ENCODE measurements at regions not wholly inside any gene's neighbourhood (a gene's known extent, or its start where the extent isn't known, plus 50 kb on each side); places are given as distances from the start of the nearest gene placed in this dataset.

- H3K4me1 Mint-ChIP-seq, result peaks cover 23 to 25% of the 10 kb centered on the region in 2 experiments
- H3K9me3 Mint-ChIP-seq, result peaks cover 74 to 85% of the 10 kb centered on the region in 2 experiments
- no peak overlapping the region for H3K4ac ChIP-seq (ENCODE audit: low read depth, low read length)
- H3K4me1 ChIP-seq (ENCODE audit: insufficient read depth, low read length), result no peaks in the 10 kb centered on the region
- peak; percentile 34 for DNase-seq
- no peak overlapping the region for H4K8ac ChIP-seq (replicated peaks; ENCODE audit: insufficient read length, low read depth, low read length)
- H3K14ac ChIP-seq (ENCODE audit: insufficient read depth, low read length), result no peak overlapping the region
- H2BK120ac ChIP-seq (ENCODE audit: low read depth, low read length, poor library complexity, severe bottlenecking), result no peak overlapping the region
- H2AFZ ChIP-seq (ENCODE audit: low read length), result no peak overlapping the region
- no peaks in the 10 kb centered on the region for H4K20me1 ChIP-seq (ENCODE audit: control insufficient read depth, insufficient read depth, insufficient read length)
- no peaks in the 10 kb centered on the region for H3K27me3 ChIP-seq (ENCODE audit: insufficient read depth, low read length)
- no peak overlapping the region for H3K27ac ChIP-seq (ENCODE audit: insufficient read length, low read depth, low read length)
- peaks cover 0 to 6% (median 5%) of the 10 kb centered on the region in 3 experiments; a peak in 5 of 7 replicates for H3K36me3 Mint-ChIP-seq (ENCODE audit: insufficient read depth in 1 of 3, low read depth in 3 of 3)
- H3K9ac ChIP-seq (ENCODE audit: extremely low read depth, insufficient read length, low read length), result no peak overlapping the region
- no peak overlapping the region for H2BK12ac ChIP-seq (ENCODE audit: insufficient read length, low read depth, low read length)
- H2BK5ac ChIP-seq (ENCODE audit: insufficient read length, low read length), result no peak overlapping the region
- H3K23me2 ChIP-seq (ENCODE audit: insufficient read length, low read depth, low read length, poor library complexity, severe bottlenecking), result no peaks in the 10 kb centered on the region
- no peak overlapping the region for H3K56ac ChIP-seq (ENCODE audit: insufficient read length, low read depth, low read length)
- no peak overlapping the region for H3K18ac ChIP-seq (ENCODE audit: insufficient read length, low read depth, low read length)
- H3K79me2 ChIP-seq (ENCODE audit: insufficient read depth, low read length), result no peaks in the 10 kb centered on the region
- H3K9me3 ChIP-seq (ENCODE audit: control insufficient read depth, low read depth, low read length), result peaks cover 16% of the 10 kb centered on the region
- no peak for TF ChIP-seq CTCF (conservative IDR thresholded peaks at IDR 0.05)
- no peak overlapping the region for H3K4me2 ChIP-seq (ENCODE audit: insufficient read depth, insufficient read length, low read length)
- H3K4me3 Mint-ChIP-seq, result no peak overlapping the region
- peak overlapping the region; percentile 3 to 90 (median 56); a peak in 4 of 7 replicates for H3K27ac Mint-ChIP-seq
- H3K27me3 Mint-ChIP-seq (ENCODE audit: low read depth), result peaks cover 56% of the 10 kb centered on the region
- no peak overlapping the region for H4K91ac ChIP-seq (ENCODE audit: insufficient read length, low read depth, low read length)
- H3K79me1 ChIP-seq (ENCODE audit: insufficient read depth, low read depth, low read length, poor library complexity, severe bottlenecking), result no peaks in the 10 kb centered on the region
- H4K5ac ChIP-seq (ENCODE audit: insufficient read length, low read depth, low read length), result no peak overlapping the region
- H2BK20ac ChIP-seq (ENCODE audit: low read depth, low read length, poor library complexity, severe bottlenecking), result no peak overlapping the region
- H2AK5ac ChIP-seq (ENCODE audit: insufficient read length, low read length), result no peak overlapping the region
- no peak overlapping the region for H3K23ac ChIP-seq (ENCODE audit: insufficient read length, low read depth, low read length)
- H3T11ph ChIP-seq (ENCODE audit: low read length), result no peak overlapping the region
- WGBS (ENCODE audit: extremely low coverage, insufficient read length, low lambda C conversion rate), result no CpG with 5 or more reads among the region's 4 CpGs
- no peak overlapping the region for H2BK15ac ChIP-seq (ENCODE audit: low read depth, low read length)
These were observed 107.2 kb upstream of the NALF2 start for GRCh38 chrX:69396916-69397315.
